Globus pallidus (tissue), 1 donor: ENCODE measurements at regions not wholly inside any gene's neighbourhood (a gene's known extent, or its start where the extent isn't known, plus 50 kb on each side); places are given as distances from the start of the nearest gene placed in this dataset.

Source experiments
- DNase-seq: peaks from one replicate; pipeline ENCODE4 v3.0.0-alpha.2; 2015; ENCODE audit warnings: low spot score

DNA sequence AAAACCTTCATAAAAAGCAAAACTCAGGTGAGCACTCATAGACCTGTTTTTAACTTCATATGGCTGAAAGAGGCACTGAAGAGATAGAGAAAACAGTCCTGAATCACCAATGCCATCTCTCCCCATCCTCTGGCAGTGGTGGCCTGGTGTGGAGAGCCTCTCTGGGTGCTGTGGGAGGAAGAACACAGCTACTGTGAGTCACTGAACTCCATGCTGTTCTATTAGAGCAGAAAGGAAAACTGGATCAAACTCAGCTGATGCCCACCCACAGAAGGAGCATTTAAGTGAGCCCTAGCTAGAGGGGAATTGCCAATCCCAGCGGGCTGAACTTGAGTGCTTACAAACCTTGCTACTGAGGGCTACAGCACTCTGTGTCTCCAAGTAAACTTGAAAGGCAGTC is 115.3 kb upstream of the SESN3 start:
- no peak for DNase-seq

DNA sequence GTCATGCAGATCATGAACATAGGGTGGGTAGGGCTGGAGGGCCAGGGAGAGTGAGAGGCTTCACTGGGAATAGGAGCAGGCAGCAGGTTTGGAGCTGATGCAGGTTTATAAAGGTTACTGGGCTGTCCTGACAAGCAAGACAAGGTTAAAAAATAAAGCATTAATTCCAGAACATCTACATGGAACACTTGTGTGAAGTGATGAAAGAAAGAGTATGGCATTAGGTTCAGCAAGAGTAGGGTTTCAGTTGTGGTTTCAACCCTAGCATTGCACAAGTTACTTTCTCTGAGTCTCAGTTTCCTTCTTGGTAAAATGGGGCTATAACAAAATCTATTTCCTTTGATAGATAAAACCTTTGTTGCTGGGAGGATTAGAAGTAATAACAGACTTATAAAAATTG is 114.6 kb upstream of the SESN3 start:
- no peak for DNase-seq

- DNase-seq = no peak
Observed at GRCh38 chr11:95344932-95345642, 114.1 kb upstream of the SESN3 start.

GRCh38 chr11:95341221-95341620 is 110.2 kb upstream of the SESN3 start:
- no peak for DNase-seq

DNA sequence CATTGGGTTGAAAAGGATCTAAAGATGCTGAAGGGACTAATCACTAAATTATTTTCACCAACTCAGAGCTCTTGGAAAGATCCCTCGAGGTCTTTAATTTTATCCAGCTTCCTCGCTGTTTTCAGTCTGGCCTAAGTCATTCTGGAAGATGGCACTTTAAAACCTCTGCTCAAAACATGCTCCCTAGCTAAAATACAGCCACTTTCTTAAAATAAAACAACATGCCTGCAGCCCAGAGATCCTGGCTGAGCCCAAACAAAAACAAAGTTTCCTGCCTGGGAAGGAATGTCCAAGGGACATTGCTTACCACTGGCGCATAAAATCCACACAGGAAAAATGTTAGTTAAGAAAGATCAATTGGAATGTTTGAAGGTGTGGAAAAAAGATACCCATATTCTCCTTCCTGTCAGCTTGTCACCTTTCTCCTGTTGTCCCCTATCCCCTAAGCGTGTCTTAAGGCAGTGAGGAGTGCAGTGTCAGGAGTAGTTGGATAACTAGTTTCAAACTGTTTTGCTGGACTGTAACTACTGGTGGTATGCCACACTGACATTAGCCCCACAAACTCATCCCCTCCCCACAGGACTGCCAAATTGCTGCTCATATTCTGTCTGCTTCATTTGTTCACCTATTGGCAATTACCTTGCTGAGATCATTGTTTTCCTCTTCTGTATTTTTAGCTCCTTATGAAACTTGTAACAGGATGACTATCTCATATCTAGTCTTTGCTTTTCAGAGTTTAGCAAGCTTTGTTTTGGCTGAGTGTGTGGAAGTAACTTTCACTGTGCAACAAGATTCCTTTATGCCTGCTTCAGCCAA is 108.3 kb upstream of the SESN3 start:
- DNase-seq = peak; percentile 11

GRCh38 chr11:95338430-95338991 is 107.5 kb upstream of the SESN3 start:
- peak; percentile 73 for DNase-seq

DNA sequence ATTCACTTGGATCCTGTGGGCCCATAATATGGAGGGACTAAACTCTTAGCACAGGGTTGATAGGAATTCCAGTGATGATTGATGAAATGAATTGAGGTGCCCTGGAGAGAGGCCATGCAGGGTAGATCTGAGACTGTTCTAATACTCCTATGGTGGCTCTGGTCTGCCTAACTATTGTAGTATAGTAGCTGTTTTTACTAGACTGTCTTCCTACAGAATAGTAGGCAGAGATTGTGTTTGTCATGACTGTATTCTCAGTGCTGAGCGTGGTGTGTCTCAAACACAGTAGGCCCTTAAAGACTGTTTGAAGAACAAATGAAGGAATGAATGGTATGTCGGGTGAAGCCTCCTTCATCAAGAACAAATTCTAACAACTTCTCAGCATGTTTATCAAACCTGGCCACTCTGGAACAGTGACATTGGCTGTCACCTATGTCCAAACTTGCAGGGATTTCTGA is 107.0 kb upstream of the SESN3 start:
- DNase-seq = peak; percentile 5

DNA sequence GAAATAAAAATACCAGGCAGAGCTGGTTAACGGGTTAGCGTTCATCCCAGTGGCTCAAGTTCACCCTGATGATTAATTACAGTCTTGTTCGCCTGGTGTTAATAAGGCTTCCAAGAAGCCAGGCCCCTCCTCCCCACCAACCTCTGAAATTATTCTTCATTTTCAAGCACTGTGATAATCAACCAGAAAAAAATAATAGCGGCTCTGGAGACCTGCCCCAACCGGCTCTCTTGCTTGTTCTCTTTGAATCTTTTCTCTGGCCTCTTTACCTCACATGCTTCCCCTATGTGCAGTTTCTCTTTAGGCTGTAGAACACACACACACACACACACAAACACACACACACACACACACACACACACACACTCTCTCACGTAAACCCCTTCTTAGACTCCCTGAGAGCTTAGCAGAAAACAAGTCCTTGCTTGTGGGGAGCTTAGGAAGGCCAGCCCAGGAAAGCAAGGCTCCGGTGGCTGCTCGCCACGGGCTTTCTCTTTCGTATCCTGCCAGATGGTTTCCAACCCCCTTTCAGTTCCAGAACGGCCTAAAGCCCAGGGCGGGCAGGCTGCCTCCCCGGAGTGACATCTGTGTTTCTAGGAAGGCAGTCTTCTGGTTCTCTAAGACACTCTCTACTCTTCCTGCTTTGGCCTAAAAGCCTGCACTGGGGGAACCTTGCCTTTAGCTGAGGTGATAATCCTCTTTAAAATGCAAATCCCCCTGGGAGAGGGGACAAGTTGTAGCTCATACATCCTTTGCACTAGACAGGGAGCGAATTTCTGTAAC is 106.4 kb upstream of the SESN3 start:
- DNase-seq = peak; percentile 76

GRCh38 chr11:95335989-95336388 is 105.0 kb upstream of the SESN3 start:
- no peak for DNase-seq

GRCh38 chr11:95331161-95331560 is 100.2 kb upstream of the SESN3 start:
- DNase-seq = no peak

- DNase-seq = no peak
Observed at GRCh38 chr11:95330302-95330701, 99.3 kb upstream of the SESN3 start.

DNA sequence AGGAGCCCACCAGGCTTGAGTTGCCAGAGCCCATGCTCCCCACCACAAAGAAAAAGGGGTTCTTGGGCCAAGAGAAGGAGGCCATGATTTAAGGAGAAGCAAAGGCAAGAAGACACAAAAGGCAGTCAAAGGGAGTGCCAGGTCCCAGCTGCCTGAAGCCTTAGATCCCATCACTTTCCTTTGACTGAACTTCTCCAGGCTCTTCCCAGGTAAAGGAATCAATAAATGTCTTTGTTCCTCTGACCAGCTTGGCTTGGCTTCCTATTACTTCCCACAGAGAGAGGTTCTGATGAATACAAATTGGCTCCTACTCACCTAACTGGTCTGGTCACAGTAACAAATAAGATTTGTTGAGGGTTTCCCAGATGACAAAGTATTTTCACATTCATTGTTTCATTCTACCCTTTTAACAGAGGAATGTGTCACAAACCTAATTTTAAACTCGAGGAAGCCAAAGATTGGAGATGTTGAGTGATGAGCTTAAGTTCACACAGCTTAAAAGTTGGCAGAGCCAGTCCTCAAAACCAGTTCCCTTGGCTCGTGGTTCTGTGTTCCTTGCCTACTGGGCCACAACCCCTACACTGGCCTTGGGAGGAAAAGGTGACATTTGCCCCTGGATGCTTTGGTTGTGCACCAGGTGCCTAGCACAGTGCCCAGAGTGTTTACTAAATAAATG is 96.4 kb upstream of the SESN3 start:
- DNase-seq = no peak

GRCh38 chr11:95325777-95326258 is 94.8 kb upstream of the SESN3 start:
- DNase-seq = no peak

DNA sequence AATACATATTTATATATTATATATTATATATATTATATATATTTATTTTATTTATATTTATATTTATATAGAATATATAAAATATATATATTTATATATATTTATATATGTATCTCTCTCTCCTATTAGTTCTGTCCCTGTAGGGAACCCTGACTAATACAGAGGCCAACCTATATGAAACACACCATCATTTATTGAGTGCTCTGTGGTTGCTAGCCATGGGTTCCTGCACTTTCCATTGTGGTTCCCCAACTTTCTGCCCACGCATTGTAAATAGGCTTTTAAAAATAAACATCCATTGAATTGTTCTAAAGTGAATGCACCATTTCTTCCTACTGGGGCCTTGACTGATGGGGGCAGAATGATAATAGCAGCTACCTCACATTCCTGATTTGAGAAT is 93.8 kb upstream of the SESN3 start:
- no peak for DNase-seq

GRCh38 chr11:95322539-95322938 is 91.5 kb upstream of the SESN3 start:
- no peak for DNase-seq

DNA sequence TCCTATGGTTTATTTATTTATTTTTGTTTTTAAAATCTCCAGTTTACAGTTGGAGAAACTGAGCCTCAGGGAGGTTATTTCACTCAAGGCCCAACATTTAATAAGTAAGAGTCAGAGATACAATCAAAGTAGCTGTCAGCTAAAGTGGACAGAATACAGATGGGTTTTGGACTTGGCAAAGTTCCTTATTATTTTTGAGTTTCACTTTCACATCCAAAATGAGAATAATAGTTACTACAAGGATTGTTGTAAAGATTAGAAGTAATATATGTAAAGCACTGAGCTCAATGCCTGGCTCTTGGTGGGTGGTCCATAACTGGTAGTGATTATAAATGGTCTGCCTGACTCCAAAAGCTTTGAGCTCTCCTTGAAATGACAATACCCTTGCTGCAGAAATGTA is 87.5 kb upstream of the SESN3 start:
- no peak for DNase-seq

DNA sequence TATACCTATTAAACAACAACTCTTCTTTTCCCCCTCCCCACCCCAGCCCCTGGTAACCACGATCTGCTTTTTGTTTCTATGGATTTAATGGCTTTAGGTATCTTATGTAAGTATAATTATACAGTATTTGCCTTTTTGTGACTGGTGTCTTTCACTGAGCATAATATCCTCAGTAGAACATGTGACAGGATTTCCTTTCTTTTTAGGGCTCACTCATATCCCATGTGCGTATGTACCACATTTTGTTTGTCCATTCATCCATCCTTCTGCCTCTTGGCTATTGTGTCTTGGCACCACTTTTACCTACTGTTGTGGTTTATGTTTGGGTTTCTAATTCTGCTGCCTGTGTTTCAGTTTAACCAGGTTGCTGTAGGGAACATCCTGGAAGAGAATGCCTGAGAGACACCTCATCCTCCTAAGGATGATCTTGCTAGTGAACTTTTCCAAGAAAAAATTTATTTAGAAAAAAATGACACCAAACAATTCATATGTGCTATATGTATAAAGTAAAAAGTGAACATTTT is 77.6 kb upstream of the SESN3 start:
- DNase-seq = no peak

GRCh38 chr11:95307286-95307685 is 76.3 kb upstream of the SESN3 start:
- DNase-seq = no peak

DNA sequence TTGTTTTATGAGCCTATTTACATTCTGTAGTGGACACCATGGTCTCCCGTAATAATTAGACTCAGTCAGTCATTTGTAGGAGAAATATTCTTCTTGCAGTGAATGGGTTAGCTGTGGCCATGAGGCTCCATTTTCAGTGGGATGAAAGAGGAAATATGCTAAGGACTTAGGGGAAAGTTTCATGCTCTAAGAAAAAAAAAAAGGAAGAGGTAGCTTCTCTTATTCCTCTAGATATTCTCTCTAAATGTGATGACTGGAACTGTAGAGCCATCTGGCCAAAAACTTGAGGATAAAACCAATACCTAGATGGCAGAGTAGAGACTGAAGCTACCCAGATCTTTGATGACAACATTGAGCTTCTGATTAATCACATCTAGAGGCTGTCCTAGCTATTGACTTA is 75.8 kb upstream of the SESN3 start:
- DNase-seq = peak; percentile 31

DNA sequence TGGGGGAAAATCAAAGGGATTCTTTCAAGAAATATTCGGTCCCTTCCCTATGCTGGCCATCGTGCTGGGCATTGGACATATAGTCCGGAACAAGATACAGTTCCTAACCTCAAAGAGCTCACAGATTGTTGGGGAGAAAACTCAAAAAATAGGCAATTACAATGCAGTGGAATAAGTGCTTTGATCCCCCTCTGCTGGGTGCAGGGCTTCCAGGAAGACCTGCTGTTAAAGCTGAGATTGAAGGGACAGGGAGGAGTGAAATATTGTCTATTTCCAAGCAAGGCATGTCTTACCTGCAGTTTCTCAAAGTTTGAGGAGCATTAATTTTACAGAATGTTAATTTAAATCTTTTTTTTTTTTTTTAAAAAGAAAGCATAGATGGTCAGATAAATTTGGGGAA is 75.1 kb upstream of the SESN3 start:
- DNase-seq = no peak

DNA sequence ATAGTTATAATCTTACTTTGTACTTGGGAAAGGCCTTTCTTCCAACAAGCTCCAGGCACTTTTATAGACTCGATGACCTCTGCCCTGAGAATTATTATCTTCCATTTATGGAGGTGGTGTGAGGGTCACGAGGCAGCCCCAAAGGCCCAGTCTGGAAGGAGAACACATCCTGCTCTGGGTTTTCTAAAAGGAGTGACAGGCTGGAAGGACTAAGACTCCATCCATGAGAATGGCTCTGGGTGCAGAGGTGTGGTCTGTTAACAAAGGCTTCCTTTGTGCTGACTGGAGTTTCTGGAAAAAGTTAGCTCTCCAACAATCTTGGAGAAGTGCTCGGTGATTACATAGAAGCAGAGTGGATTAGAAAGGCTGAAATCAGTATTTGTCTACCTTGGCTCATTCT is 74.7 kb upstream of the SESN3 start:
- no peak for DNase-seq
